Tibial nerve (tissue), 4 donors: ENCODE measurements at regions not wholly inside any gene's neighbourhood (a gene's known extent, or its start where the extent isn't known, plus 50 kb on each side); places are given as distances from the start of the nearest gene placed in this dataset.

Source experiments
- CTCF ChIP-seq, 5 experiments: fragments of 200-600 bp in 3 of 5; fragments of 450-650 bp in 2 of 5; sonication (generic) in 3 of 5; IDR thresholded peaks; one replicate each; pipeline ENCODE4 v1.5.1; 2016 to 2019; ENCODE audit warnings: antibody characterized with exemption in 5 of 5, mild to moderate bottlenecking in 3 of 5, moderate library complexity in 2 of 5
- EP300 ChIP-seq, 2 donors: sonication (generic); formaldehyde crosslinking; IDR thresholded peaks; one replicate each; pipeline ENCODE4 v1.6.1; 2017; ENCODE audit warnings: antibody characterized with exemption in 2 of 2, mild to moderate bottlenecking in 1 of 2
- POLR2A ChIP-seq, 2 donors: fragments of 450-650 bp; IDR thresholded peaks; one replicate each; pipeline ENCODE4 v1.6.1; 2017; ENCODE audit warnings: antibody characterized with exemption in 2 of 2, mild to moderate bottlenecking in 2 of 2, moderate library complexity in 2 of 2

- TF ChIP-seq CTCF (IDR thresholded peaks at IDR 0.05): no peak
- no peak for TF ChIP-seq POLR2A (IDR thresholded peaks at IDR 0.05)
- no peak for TF ChIP-seq EP300 (IDR thresholded peaks at IDR 0.05)
These were observed 153.6 kb upstream of the KLF7 start for GRCh38 chr2:207319316-207319715.
